SK-N-SH (cell line): ENCODE measurements at regions not wholly inside any gene's neighbourhood (a gene's known extent, or its start where the extent isn't known, plus 50 kb on each side); places are given as distances from the start of the nearest gene placed in this dataset.

Experiments used
- CTCF ChIA-PET: fragments of 300-600, 350-600 bp; formaldehyde crosslinking; extraction: SDS; loops from one replicate; lab custom pipeline; 2021; lab: Yijun Ruan, JAX
- POLR2A ChIA-PET: fragments of 350-600 bp; sonication (Branson Sonifier 250); formaldehyde crosslinking; extraction: SDS; loops from one replicate; lab custom pipeline; 2020; ENCODE audit warnings: antibody characterized with exemption, inconsistent platforms; lab: Yijun Ruan, JAX
- DNase-seq: peaks from one replicate; pipeline ENCODE4 v3.0.0; 2012
- H2AFZ ChIP-seq: fragments of 200-600 bp; sonication (generic); 2 replicates; pipeline ENCODE4 v1.8.1; 2016; ENCODE audit warnings: antibody characterized with exemption, mild to moderate bottlenecking, low read depth
- H3F3A ChIP-seq: fragments of 200-600 bp; sonication (generic); replicated peaks from 2 replicates; pipeline ENCODE3; 2016; ENCODE audit warnings: antibody characterized with exemption, mild to moderate bottlenecking; ENCODE audit not compliant: insufficient read depth
- H3K27ac ChIP-seq, 2 experiments: fragments of 200-500 bp in 1 of 2; fragments of 200-600 bp in 1 of 2; sonication (Bioruptor generic) in 1 of 2; sonication (generic), shearing (Covaris generic) in 1 of 2; 2 replicates each; pipeline versions ENCODE4 v1.5.1 to v1.6.1; 2014 to 2016; ENCODE audit warnings: low read depth in 2 of 2, inconsistent platforms in 1 of 2, low read length in 1 of 2, mild to moderate bottlenecking in 1 of 2, mixed read lengths in 1 of 2
- H3K27me3 ChIP-seq: fragments of 200-600 bp; sonication (generic), shearing (Covaris generic); 2 replicates; pipeline ENCODE4 v1.6.1; 2016; ENCODE audit warnings: mixed run types; ENCODE audit not compliant: insufficient read depth
- H3K36me3 ChIP-seq, 2 experiments: fragments of 200-500 bp in 1 of 2; fragments of 200-600 bp in 1 of 2; sonication (Bioruptor generic) in 1 of 2; sonication (generic) in 1 of 2; replicated peaks in 1 of 2; 2 replicates each; pipeline versions ENCODE3 to v1.5.1; 2014 to 2016; ENCODE audit warnings: low read length in 1 of 2, mild to moderate bottlenecking in 1 of 2; ENCODE audit not compliant: insufficient read depth in 2 of 2, control insufficient read depth in 1 of 2
- H3K4me1 ChIP-seq, 2 experiments: fragments of 200-500 bp in 1 of 2; fragments of 200-600 bp in 1 of 2; sonication (Bioruptor generic) in 1 of 2; sonication (generic), shearing (Covaris generic) in 1 of 2; 2 replicates each; pipeline versions ENCODE4 v1.5.1 to v1.6.1; 2014 to 2016; ENCODE audit warnings: low read depth in 1 of 2, low read length in 1 of 2, mixed run types in 1 of 2; ENCODE audit not compliant: insufficient read depth in 2 of 2, control insufficient read depth in 1 of 2
- H3K4me2 ChIP-seq: fragments of 200-600 bp; sonication (generic), shearing (Covaris generic); 2 replicates; pipeline ENCODE4 v1.6.1; 2017; ENCODE audit warnings: mixed run types
- H3K4me3 ChIP-seq, 2 experiments: fragments of 200-500 bp in 1 of 2; fragments of 200-600 bp in 1 of 2; sonication (Bioruptor generic) in 1 of 2; sonication (generic), shearing (Covaris generic) in 1 of 2; 2 replicates each; pipeline versions ENCODE4 v1.5.1 to v1.8.1; 2014 to 2016; ENCODE audit warnings: low read depth in 2 of 2, inconsistent platforms in 1 of 2, low read length in 1 of 2, mild to moderate bottlenecking in 1 of 2, mixed read lengths in 1 of 2, moderate library complexity in 1 of 2
- H3K79me2 ChIP-seq: fragments of 200-600 bp; sonication (generic); 2 replicates; pipeline ENCODE4 v1.8.1; 2017; ENCODE audit warnings: mild to moderate bottlenecking; ENCODE audit not compliant: insufficient read depth
- H3K9ac ChIP-seq: fragments of 200-600 bp; sonication (generic); 2 replicates; pipeline ENCODE4 v1.6.1; 2017; ENCODE audit warnings: mixed run types
- H3K9me2 ChIP-seq: fragments of 200-600 bp; sonication (generic); 2 replicates; pipeline ENCODE4 v1.6.1; 2017; ENCODE audit warnings: mixed run types
- H3K9me3 ChIP-seq: fragments of 200-600 bp; sonication (generic); 2 replicates; pipeline ENCODE4 v1.6.1; 2017; ENCODE audit warnings: mixed run types, mild to moderate bottlenecking, moderate library complexity
- H4K20me1 ChIP-seq: fragments of 200-600 bp; sonication (generic); 2 replicates; pipeline ENCODE4 v1.6.1; 2017; ENCODE audit warnings: mild to moderate bottlenecking, mixed run types; ENCODE audit not compliant: insufficient read depth
- EZH2phosphoT487 ChIP-seq: fragments of 200-600 bp; sonication (generic); IDR thresholded peaks from 2 replicates; pipeline ENCODE4 v1.6.1; 2017; ENCODE audit warnings: low read depth, mixed run types, mild to moderate bottlenecking, antibody characterized with exemption, moderate library complexity, borderline replicate concordance
- FOXM1 ChIP-seq: IDR thresholded peaks from 2 replicates; pipeline ENCODE4 v1.4.0; 2012; ENCODE audit warnings: low read depth, mild to moderate bottlenecking
- GABPA ChIP-seq: IDR thresholded peaks from 2 replicates; pipeline ENCODE4 v1.4.0; 2012; ENCODE audit warnings: low read depth, mild to moderate bottlenecking
- IRF3 ChIP-seq: fragments of 150-350 bp; IDR thresholded peaks from 2 replicates; pipeline ENCODE4 v1.6.1; 2016; ENCODE audit warnings: mild to moderate bottlenecking, low read depth, low read length
- JUND ChIP-seq: IDR thresholded peaks from 2 replicates; pipeline ENCODE4 v1.4.0; 2012
- MXI1 ChIP-seq: IDR thresholded peaks from 2 replicates; pipeline ENCODE4 v1.6.1; 2012; ENCODE audit warnings: mild to moderate bottlenecking, low read depth, low read length, improper control_type of control experiment
- PBX3 ChIP-seq: IDR thresholded peaks from 2 replicates; pipeline ENCODE4; 2012
- SIN3A ChIP-seq: IDR thresholded peaks from 2 replicates; pipeline ENCODE4 v1.6.1; 2012; ENCODE audit warnings: low read depth, mild to moderate bottlenecking, low read length, moderate library complexity, borderline replicate concordance
- TCF12 ChIP-seq: IDR thresholded peaks from 2 replicates; pipeline ENCODE4 v1.4.0; 2012
- USF2 ChIP-seq: fragments of 150-350 bp; IDR thresholded peaks from 2 replicates; pipeline ENCODE4 v1.6.1; 2017; ENCODE audit warnings: antibody characterized with exemption, low read length, low read depth, borderline replicate concordance
- ZBTB33 ChIP-seq: IDR thresholded peaks from 2 replicates; pipeline ENCODE4 v1.4.0; 2012; ENCODE audit warnings: low read depth, borderline replicate concordance
- WGBS: methylation state at CpG from one replicate; pipeline ENCODE4 v1.1.6; 2017; ENCODE audit warnings: low lambda C conversion rate; 5-methylcytosine and 5-hydroxymethylcytosine counted together

- no peak overlapping the region for H3K9ac ChIP-seq
- no peak overlapping the region for H2AFZ ChIP-seq
- H4K20me1 ChIP-seq = no peaks in the 10 kb centered on the region
- no peak for DNase-seq
- no peaks in the 10 kb centered on the region for H3K79me2 ChIP-seq
- H3K27ac ChIP-seq = no peak overlapping the region
- 44% methylated on average over 5 of the region's 5 CpGs for WGBS
- no peaks in the 10 kb centered on the region for H3K27me3 ChIP-seq
- H3K36me3 ChIP-seq = no peaks in the 10 kb centered on the region
- ChIA-PET CTCF (no interaction called here), POLR2A (no interaction called here)
- TF ChIP-seq MXI1 (no peak), EZH2phosphoT487 (no peak)
- no peaks in the 10 kb centered on the region for H3F3A ChIP-seq
- no peak overlapping the region for H3K4me2 ChIP-seq
- no peak overlapping the region for H3K4me3 ChIP-seq
- H3K9me2 ChIP-seq = no peaks in the 10 kb centered on the region
- peaks cover 0 to 19% of the 10 kb centered on the region in 2 experiments; a peak in 1 of 4 replicates for H3K4me1 ChIP-seq
- no peaks in the 10 kb centered on the region for H3K9me3 ChIP-seq
Measured at GRCh38 chr2:239664216-239664810, 263.5 kb upstream of the HDAC4 start.

- Histone ChIP-seq H3K36me3 (no peaks in the 10 kb centered on the region), H3K9me3 (no peaks in the 10 kb centered on the region), H2AFZ (no peak overlapping the region), H3K4me3 (no peak overlapping the region), H3K9me2 (no peaks in the 10 kb centered on the region), H3K4me1 (peaks cover 0 to 19% of the 10 kb centered on the region in 2 experiments; a peak in 1 of 4 replicates), H3K79me2 (no peaks in the 10 kb centered on the region), H4K20me1 (no peaks in the 10 kb centered on the region), H3K27ac (no peak overlapping the region)
- WGBS = 49% methylated on average over 7 of the region's 9 CpGs
- no peak for DNase-seq
- POLR2A ChIA-PET = no interaction called here
- no peak for TF ChIP-seq ZBTB33
- TF ChIP-seq SIN3A = no peak
- no peak for TF ChIP-seq IRF3
- TF ChIP-seq FOXM1 = no peak
- no peak for TF ChIP-seq TCF12
- TF ChIP-seq PBX3 = no peak
- no peak for TF ChIP-seq USF2
- TF ChIP-seq JUND = no peak
- TF ChIP-seq GABPA = no peak
- TF ChIP-seq, all 33 proteins: peak for 0
- H3K27me3 ChIP-seq = no peaks in the 10 kb centered on the region
- H3K9ac ChIP-seq = no peak overlapping the region
- H3K4me2 ChIP-seq = no peak overlapping the region
- CTCF ChIA-PET = no interaction called here
- H3F3A ChIP-seq = no peaks in the 10 kb centered on the region
Measured at GRCh38 chr2:239663364-239663924, 262.6 kb upstream of the HDAC4 start.
